H9 (cell line): ENCODE measurements at regions not wholly inside any gene's neighbourhood (a gene's known extent, or its start where the extent isn't known, plus 50 kb on each side); places are given as distances from the start of the nearest gene placed in this dataset.
A peak's percentile ranks its signal among the peaks of the same experiment; 100 is the strongest.

ENCODE experiments used
- DNase-seq: peaks from one replicate; pipeline ENCODE4 v3.0.0-alpha.2; 2017
- H2AFZ ChIP-seq: one replicate; pipeline ENCODE4 v1.6.1; 2013; ENCODE audit warnings: mild to moderate bottlenecking, low read length, control low read depth, moderate library complexity
- H2AK5ac ChIP-seq: 2 replicates; pipeline ENCODE4 v1.6.1; 2013; ENCODE audit warnings: low read length, control low read depth, mixed read lengths; ENCODE audit not compliant: insufficient read length
- H2BK120ac ChIP-seq: one replicate; pipeline ENCODE4 v1.6.1; 2013; ENCODE audit warnings: low read depth, mild to moderate bottlenecking, low read length, control low read depth, inconsistent platforms; ENCODE audit not compliant: poor library complexity, severe bottlenecking
- H2BK12ac ChIP-seq: 2 replicates; pipeline ENCODE4 v1.6.1; 2013; ENCODE audit warnings: low read length, control low read depth, mixed read lengths, low read depth; ENCODE audit not compliant: insufficient read length
- H2BK15ac ChIP-seq: 2 replicates; pipeline ENCODE4 v1.6.1; 2013; ENCODE audit warnings: low read depth, low read length, control low read depth
- H2BK20ac ChIP-seq: one replicate; pipeline ENCODE4 v1.6.1; 2013; ENCODE audit warnings: low read depth, mild to moderate bottlenecking, low read length, control low read depth, inconsistent platforms; ENCODE audit not compliant: poor library complexity, severe bottlenecking
- H2BK5ac ChIP-seq: 2 replicates; pipeline ENCODE4 v1.6.1; 2013; ENCODE audit warnings: low read length, control low read depth, mixed read lengths; ENCODE audit not compliant: insufficient read length
- H3K14ac ChIP-seq: 2 replicates; pipeline ENCODE4 v1.6.1; 2013; ENCODE audit warnings: low read length, control low read depth; ENCODE audit not compliant: insufficient read depth
- H3K18ac ChIP-seq: 2 replicates; pipeline ENCODE4 v1.6.1; 2013; ENCODE audit warnings: low read depth, mild to moderate bottlenecking, mixed read lengths, low read length, control low read depth; ENCODE audit not compliant: insufficient read length
- H3K23ac ChIP-seq: 2 replicates; pipeline ENCODE4 v1.6.1; 2013; ENCODE audit warnings: low read length, control low read depth, mixed read lengths, low read depth; ENCODE audit not compliant: insufficient read length
- H3K23me2 ChIP-seq: 2 replicates; pipeline ENCODE4 v1.6.1; 2013; ENCODE audit warnings: low read depth, mild to moderate bottlenecking, mixed read lengths, low read length, control low read depth; ENCODE audit not compliant: insufficient read length, poor library complexity, severe bottlenecking
- H3K27ac ChIP-seq: 2 replicates; pipeline ENCODE4 v1.5.1; 2013; ENCODE audit warnings: low read length, control low read depth, mixed read lengths, low read depth; ENCODE audit not compliant: insufficient read length
- H3K27me3 ChIP-seq: 2 replicates; pipeline ENCODE4 v1.6.1; 2013; ENCODE audit warnings: low read length, control low read depth, inconsistent platforms; ENCODE audit not compliant: insufficient read depth
- H3K4ac ChIP-seq: 2 replicates; pipeline ENCODE4 v1.6.1; 2013; ENCODE audit warnings: low read depth, mild to moderate bottlenecking, control low read depth, inconsistent platforms, low read length, moderate library complexity
- H3K4me1 ChIP-seq: 2 replicates; pipeline ENCODE4 v1.6.1; 2013; ENCODE audit warnings: low read length, control low read depth, inconsistent platforms; ENCODE audit not compliant: insufficient read depth
- H3K4me2 ChIP-seq: 2 replicates; pipeline ENCODE4 v1.6.1; 2013; ENCODE audit warnings: low read length, control low read depth, mixed read lengths; ENCODE audit not compliant: insufficient read length, insufficient read depth
- H3K56ac ChIP-seq: 2 replicates; pipeline ENCODE4 v1.6.1; 2013; ENCODE audit warnings: low read depth, mild to moderate bottlenecking, mixed read lengths, low read length, control low read depth; ENCODE audit not compliant: insufficient read length
- H3K79me1 ChIP-seq: 2 replicates; pipeline ENCODE4 v1.6.1; 2013; ENCODE audit warnings: low read depth, mild to moderate bottlenecking, moderate library complexity, low read length, control low read depth, inconsistent platforms; ENCODE audit not compliant: insufficient read depth, poor library complexity, severe bottlenecking
- H3K79me2 ChIP-seq: 2 replicates; pipeline ENCODE4 v1.6.1; 2013; ENCODE audit warnings: low read length, control low read depth, inconsistent platforms; ENCODE audit not compliant: insufficient read depth
- H3K9ac ChIP-seq: 2 replicates; pipeline ENCODE4 v1.6.1; 2013; ENCODE audit warnings: low read length, control low read depth, mixed read lengths; ENCODE audit not compliant: insufficient read length; ENCODE audit errors: extremely low read depth
- H3K9me3 ChIP-seq: one replicate; pipeline ENCODE4 v1.6.1; 2013; ENCODE audit warnings: low read depth, low read length, inconsistent platforms; ENCODE audit not compliant: control insufficient read depth
- H3T11ph ChIP-seq: one replicate; pipeline ENCODE4 v1.6.1; 2013; ENCODE audit warnings: mild to moderate bottlenecking, low read length, control low read depth, inconsistent platforms
- H4K20me1 ChIP-seq: one replicate; pipeline ENCODE4 v1.6.1; 2013; ENCODE audit not compliant: control insufficient read depth, insufficient read length, insufficient read depth
- H4K5ac ChIP-seq: 2 replicates; pipeline ENCODE4 v1.6.1; 2013; ENCODE audit warnings: low read depth, mild to moderate bottlenecking, mixed read lengths, low read length, control low read depth; ENCODE audit not compliant: insufficient read length
- H4K8ac ChIP-seq: replicated peaks from 2 replicates; pipeline ENCODE4 v1.6.1; 2013; ENCODE audit warnings: low read length, control low read depth, mixed read lengths, low read depth; ENCODE audit not compliant: insufficient read length
- H4K91ac ChIP-seq: 2 replicates; pipeline ENCODE4 v1.6.1; 2013; ENCODE audit warnings: low read depth, mild to moderate bottlenecking, moderate library complexity, mixed read lengths, low read length, control low read depth; ENCODE audit not compliant: insufficient read length
- H3K27ac Mint-ChIP-seq, 3 experiments: 2 replicates in 2 of 3; 3 replicates in 1 of 3; pipeline ENCODE4 v1.8.0; 2020 to 2021; ENCODE audit warnings: mixed read lengths in 3 of 3, mild to moderate bottlenecking in 1 of 3, moderate library complexity in 1 of 3
- H3K27me3 Mint-ChIP-seq: 2 replicates; pipeline ENCODE4 v1.8.0; 2021; ENCODE audit warnings: low read depth, mild to moderate bottlenecking, moderate library complexity, mixed read lengths
- H3K36me3 Mint-ChIP-seq, 3 experiments: 2 replicates in 2 of 3; 3 replicates in 1 of 3; pipeline ENCODE4 v1.8.0; 2020 to 2021; ENCODE audit warnings: low read depth in 3 of 3, mixed read lengths in 3 of 3; ENCODE audit not compliant: insufficient read depth in 1 of 3
- H3K4me1 Mint-ChIP-seq, 2 experiments: 2 replicates each; pipeline ENCODE4 v1.8.0; 2020; ENCODE audit warnings: mixed read lengths in 2 of 2
- H3K4me3 Mint-ChIP-seq, 2 experiments: 2 replicates in 1 of 2; 3 replicates in 1 of 2; pipeline ENCODE4 v1.8.0; 2020 to 2021; ENCODE audit warnings: mild to moderate bottlenecking in 2 of 2, mixed read lengths in 2 of 2, moderate library complexity in 1 of 2
- H3K9me3 Mint-ChIP-seq, 2 experiments: 2 replicates in 1 of 2; 3 replicates in 1 of 2; pipeline ENCODE4 v1.8.0; 2020; ENCODE audit warnings: mild to moderate bottlenecking in 2 of 2, mixed read lengths in 2 of 2, moderate library complexity in 1 of 2
- WGBS: extraction: QIAGEN DNeasy Blood & Tissue Kit; methylation state at CpG from one replicate; pipeline ENCODE4 v1.1.7; 2013; ENCODE audit warnings: missing lambda C conversion rate, low lambda C conversion rate, mixed read lengths; ENCODE audit not compliant: insufficient read length; ENCODE audit errors: extremely low coverage; 5-methylcytosine and 5-hydroxymethylcytosine counted together
- TF ChIP-seq, protein P1 (sequence below): fragments of 200-600 bp; sonication (generic); conservative IDR thresholded peaks from 3 replicates; pipeline ENCODE4 v1.8.0; 2021; ENCODE audit warnings: antibody characterized with exemption, mild to moderate bottlenecking

DNA sequence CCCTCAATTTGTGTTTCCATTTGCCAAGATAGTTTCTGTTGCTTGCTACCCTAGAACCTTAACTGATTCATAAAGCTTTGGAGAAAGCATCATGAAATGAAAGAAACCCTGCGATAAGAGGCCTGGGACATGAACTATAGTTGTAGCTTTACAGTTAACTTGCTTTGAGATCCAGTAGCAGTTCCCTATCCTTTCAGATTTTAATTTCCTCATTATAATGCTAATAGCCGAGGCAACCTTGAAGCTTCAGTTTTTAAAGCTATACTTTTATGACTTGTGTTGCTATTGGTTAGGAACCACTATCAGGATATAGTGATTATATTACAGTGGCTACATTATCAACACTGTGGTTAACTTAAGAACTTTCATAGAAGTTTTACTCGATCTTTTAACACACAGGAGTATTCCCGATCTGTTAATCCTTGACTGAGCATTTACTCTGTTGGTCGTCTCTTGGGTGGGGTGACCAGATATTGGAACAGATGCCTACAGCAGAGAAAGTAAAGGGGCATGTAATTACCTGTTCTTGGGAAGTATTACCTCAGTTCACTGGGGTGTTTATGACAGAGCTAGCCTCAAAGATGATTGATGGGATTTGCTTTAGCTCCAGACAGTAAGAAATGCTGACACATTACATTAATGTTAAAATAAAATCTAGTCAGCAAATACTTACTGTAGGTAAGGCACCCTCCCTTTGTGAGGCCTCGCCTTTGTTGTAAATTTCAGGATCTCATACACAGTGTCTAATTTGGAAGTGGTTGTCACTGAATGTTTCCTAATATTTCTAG is 86.2 kb upstream of the CSRP2 start:
- Histone ChIP-seq H3K4me1 (peaks cover 18% of the 10 kb centered on the region), H4K91ac (no peak overlapping the region), H3K4ac (no peak overlapping the region), H3K56ac (no peak overlapping the region), H3K18ac (no peak overlapping the region), H2BK5ac (no peak overlapping the region), H3K14ac (no peak overlapping the region), H4K8ac (no peak overlapping the region), H2AFZ (no peak overlapping the region), H2BK12ac (no peak overlapping the region), H4K20me1 (no peaks in the 10 kb centered on the region), H2BK20ac (no peak overlapping the region), H3K9ac (no peak overlapping the region), H3K23me2 (no peaks in the 10 kb centered on the region), H3K79me1 (no peaks in the 10 kb centered on the region), H3K27ac (no peak overlapping the region), H3K23ac (no peak overlapping the region), H3K27me3 (no peaks in the 10 kb centered on the region), H2BK120ac (no peak overlapping the region), H4K5ac (no peak overlapping the region), H2AK5ac (no peak overlapping the region), H3T11ph (no peak overlapping the region), H3K79me2 (no peaks in the 10 kb centered on the region), H3K9me3 (no peaks in the 10 kb centered on the region), H3K4me2 (peak overlapping the region; percentile 34), H2BK15ac (no peak overlapping the region)
- no CpG with 5 or more reads among the region's 6 CpGs for WGBS
- Mint-ChIP-seq H3K36me3 (peaks cover 4 to 11% (median 11%) of the 10 kb centered on the region in 3 experiments; a peak in 6 of 7 replicates), H3K9me3 (peaks cover 10 to 14% of the 10 kb centered on the region in 2 experiments), H3K4me1 (peaks cover 55 to 59% of the 10 kb centered on the region in 2 experiments), H3K27me3 (peaks cover 14% of the 10 kb centered on the region), H3K27ac (no peak overlapping the region; a peak in 1 of 7 replicates), H3K4me3 (no peak overlapping the region)
- TF ChIP-seq, protein P1, sequence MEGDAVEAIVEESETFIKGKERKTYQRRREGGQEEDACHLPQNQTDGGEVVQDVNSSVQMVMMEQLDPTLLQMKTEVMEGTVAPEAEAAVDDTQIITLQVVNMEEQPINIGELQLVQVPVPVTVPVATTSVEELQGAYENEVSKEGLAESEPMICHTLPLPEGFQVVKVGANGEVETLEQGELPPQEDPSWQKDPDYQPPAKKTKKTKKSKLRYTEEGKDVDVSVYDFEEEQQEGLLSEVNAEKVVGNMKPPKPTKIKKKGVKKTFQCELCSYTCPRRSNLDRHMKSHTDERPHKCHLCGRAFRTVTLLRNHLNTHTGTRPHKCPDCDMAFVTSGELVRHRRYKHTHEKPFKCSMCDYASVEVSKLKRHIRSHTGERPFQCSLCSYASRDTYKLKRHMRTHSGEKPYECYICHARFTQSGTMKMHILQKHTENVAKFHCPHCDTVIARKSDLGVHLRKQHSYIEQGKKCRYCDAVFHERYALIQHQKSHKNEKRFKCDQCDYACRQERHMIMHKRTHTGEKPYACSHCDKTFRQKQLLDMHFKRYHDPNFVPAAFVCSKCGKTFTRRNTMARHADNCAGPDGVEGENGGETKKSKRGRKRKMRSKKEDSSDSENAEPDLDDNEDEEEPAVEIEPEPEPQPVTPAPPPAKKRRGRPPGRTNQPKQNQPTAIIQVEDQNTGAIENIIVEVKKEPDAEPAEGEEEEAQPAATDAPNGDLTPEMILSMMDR = no peak
- no peak for DNase-seq
